Stimulated activated CD8-positive, alpha-beta memory T cell treated with anti-CD3 and anti-CD28 coated beads, Interleukin-15, amount 100 ng/mL, for 1 hour (primary cell): ENCODE measurements at regions not wholly inside any gene's neighbourhood (a gene's known extent, or its start where the extent isn't known, plus 50 kb on each side); places are given as distances from the start of the nearest gene placed in this dataset.

ENCODE experiments used
- DNase-seq: peaks from one replicate; pipeline ENCODE4 v3.0.0-alpha.2; 2020; ENCODE audit warnings: low read depth

DNA sequence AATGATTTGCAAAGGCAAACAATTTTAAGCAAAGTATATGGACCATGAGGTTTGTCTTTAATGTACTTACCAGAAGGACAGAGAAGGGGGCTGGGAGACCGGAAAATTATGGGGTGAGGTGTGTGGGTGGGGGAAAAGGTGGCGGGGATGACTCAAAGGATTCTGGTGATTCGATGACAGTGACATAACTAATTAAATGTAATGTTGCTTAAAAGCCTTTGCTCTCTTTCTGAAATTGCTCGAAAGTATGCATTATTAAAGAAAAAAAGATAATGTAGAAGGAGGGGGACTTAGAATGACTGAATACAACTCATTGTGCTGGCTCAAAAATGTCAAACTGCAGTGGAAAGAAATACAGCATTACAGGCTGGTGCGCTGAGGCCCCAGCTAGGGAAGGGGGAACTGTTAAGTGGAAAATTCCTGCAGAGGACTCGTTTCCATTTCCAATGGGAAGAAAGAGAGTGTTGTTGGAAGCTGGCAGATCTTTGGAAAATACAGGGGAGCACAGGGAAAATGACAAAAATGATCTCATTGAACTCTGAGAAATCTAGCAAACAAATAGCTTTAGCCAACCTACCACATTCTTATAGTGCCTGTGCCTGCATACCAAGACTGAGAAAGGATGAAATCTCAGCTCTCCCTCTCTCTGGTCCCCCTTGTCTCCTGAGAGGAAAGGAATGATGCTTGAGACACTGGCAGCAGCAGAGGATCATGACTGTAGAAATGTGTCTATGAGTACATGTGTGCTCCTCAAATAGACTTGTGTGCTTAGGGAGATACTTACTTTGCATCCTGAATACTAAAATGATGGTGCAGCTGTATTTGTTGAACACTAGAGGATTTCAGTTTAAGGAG, 632.4 kb downstream of the NYAP2 start:
- DNase-seq: no peak

- no peak for DNase-seq
These were observed 631.5 kb downstream of the NYAP2 start for GRCh38 chr2:226030788-226031646.

DNA sequence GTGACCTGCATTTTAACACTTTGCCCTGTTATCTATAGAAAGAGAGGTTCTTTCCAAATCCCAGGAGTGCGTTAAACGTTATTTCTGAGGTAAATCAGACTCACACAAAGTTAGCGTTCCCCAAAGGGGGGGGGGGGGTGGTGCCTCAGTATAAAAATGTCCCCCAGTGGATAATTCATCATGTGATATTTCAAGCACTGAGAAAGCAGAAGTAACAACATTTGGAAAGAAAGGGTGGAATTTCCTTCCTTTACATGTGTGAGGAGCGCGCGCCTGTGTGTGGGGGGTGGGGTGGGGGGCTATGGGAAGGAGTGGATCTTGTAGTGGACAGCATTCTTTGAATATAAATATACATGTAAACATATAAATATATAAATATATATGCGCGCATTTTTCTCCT, 630.9 kb downstream of the NYAP2 start:
- DNase-seq: no peak

GRCh38 chr2:226023946-226024345, 624.4 kb downstream of the NYAP2 start:
- no peak for DNase-seq

DNA sequence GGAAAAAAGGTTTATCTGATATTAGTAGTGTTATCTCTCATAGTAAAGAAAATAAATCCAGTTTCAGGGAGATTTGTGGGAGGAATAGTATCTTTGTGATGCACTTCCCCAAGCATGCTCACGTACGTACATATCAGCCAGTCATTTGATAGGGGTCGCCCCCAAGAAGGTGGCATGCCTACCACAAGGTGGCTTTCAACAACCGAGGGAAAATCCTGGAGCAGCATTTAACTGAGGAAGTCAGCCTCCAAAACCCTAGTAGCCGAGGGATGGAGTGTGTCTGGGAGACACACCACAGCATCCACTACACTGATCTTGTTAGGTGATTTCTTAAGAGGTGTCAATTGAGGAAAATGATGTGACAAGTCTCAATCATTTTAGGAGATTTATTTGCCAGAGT, 623.9 kb downstream of the NYAP2 start:
- no peak for DNase-seq

DNA sequence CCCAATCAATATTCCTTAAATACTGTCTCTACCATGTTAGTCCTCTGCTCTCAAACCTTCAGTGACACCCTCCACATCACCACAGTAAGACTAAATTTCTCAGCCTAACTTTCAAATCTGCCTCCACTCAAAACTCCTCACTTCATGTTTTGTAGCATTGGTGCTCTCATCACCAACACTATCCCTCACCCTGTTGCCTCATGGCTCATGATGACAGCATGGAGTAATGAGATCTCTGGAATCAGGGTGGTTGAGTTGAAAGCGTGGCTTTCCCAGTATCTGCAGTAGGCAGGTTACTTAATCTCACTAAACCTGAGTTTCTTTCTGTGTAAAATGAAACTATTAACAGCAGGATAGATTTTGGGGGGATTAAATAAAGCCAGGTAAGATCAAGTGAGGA, 621.4 kb downstream of the NYAP2 start:
- no peak for DNase-seq

DNA sequence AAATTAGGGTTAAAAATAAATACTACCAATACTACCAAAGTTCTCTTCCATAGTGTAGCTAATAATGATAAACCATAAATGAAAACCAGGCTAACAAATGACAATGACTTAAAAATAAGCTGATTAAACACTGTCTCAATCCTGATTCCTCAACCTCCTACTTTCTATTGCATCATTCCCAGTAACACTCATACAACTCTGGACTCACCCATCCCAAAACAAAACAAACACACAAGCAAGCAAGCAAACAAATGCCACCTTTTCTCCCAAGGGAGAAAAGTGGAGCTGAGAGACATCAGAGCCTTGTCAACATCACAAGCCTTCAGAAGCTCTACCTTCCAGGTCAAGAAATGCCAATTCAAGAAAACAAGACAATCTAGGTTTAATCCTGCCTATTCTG, 620.7 kb downstream of the NYAP2 start:
- no peak for DNase-seq

DNA sequence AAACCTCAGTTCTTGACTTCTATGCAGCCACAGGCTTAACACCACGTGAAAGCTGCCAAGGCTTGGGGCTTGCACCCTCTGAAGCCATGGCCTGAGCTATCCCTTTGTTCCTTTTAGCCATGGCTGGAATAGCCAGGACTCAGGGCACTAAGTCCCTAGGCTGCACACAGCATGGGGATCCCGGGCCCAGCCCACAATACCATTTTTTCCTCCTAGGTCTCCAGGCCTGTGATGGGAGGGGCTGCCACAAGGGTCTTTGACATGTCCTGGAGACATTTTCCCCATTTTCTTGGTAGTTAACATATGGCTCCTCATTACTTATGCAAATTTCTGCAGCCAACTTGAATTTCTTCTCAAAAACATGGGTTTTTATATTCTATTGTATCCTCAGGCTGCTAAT, 619.1 kb downstream of the NYAP2 start:
- DNase-seq: no peak

- DNase-seq: no peak
These were observed 618.0 kb downstream of the NYAP2 start for GRCh38 chr2:226017537-226017936.

DNA sequence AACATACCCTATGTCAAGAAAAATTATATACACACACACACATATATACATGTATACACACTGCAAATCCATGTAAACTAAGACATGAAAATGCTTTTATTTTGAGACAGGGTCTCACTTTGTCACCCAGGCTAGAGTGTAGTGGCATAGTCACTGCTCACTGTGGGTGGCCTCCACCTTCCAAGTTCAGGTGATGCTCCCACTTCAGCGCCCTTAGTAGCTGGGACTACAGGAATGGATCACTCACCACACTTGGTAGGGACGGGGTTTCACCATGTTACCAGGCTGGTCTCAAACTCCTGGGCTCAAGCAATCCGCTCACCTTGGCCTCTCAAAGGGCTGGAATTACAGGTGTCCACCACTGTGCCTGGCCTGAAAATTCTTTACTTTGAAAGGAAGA, 617.6 kb downstream of the NYAP2 start:
- no peak for DNase-seq

DNA sequence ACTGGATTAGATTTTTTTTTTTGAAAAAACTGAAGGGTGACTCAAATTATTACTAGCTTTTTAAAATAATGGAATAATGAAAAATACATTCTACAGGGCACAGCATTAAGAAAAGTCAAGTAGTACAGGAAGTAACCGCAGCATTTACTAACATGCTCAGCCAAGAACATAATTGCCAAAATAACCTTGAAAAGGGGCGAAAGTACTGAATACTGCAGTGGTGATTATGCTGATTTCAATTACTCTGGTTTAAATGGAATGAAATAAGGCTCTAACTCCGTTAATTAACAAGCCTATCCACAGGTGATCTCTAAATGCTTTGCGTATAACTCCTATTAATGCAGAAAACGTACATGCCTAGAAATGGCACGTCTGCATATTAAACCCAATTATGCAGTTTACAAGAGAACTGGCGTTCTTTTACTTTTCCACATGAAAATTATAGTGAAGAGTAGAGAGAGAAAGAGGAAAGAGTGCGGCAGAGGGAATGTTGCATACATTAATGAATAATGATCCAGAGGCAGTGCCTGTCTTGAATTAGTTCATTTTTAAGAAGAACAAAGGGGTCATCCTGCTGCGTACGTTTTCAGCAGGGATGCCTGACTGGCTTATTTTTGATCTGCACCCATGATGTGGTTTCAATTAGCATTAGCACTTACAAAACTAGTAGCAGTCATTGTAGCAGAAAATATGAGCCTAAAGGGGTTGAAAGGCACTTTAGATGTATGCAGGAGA, 612.4 kb downstream of the NYAP2 start:
- no peak for DNase-seq

GRCh38 chr2:226002438-226002837, 602.9 kb downstream of the NYAP2 start:
- DNase-seq: no peak

GRCh38 chr2:226001716-226002115, 602.2 kb downstream of the NYAP2 start:
- DNase-seq: no peak

DNA sequence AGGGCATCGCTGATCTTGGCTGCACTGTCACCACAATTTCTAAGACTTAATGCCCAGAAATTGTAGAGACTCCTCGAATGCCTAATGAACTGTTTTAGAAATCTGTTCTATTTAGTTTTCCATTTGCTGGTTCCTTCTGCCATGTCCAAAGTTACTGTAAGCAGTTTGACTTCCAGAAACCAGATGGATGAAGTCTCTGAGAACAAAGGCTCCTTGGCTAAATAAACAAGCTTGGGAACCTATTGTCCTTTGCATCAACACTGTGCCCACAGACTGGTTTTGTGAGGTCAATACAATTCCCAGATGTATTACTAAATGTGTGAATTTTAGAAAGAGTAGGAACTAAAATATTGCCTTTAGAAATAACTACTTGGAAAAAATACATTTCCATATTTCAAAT, 600.2 kb downstream of the NYAP2 start:
- DNase-seq: no peak

DNA sequence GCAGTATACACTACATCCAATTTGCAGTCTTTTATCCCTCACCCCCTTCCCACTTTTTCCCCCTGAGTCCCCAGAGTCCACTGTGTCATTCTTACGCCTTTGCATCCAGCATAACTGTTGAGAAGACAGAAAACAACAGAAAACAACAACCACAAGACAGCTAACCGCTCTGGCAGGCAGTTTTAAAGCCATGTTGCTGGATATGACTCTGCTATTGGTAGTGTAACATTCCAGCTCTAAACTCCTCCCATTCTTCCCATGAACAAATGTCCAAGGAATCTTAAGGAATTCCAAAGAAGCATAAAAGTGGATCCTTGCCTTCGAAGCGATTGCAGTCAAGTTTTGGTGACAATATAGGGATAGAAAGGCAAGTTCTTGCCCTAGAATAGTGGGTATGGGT, 599.1 kb downstream of the NYAP2 start:
- DNase-seq: no peak

- DNase-seq: no peak
These were observed 598.6 kb downstream of the NYAP2 start for GRCh38 chr2:225998116-225998515.

- no peak for DNase-seq
These were observed 596.9 kb downstream of the NYAP2 start for GRCh38 chr2:225996462-225996828.

- no peak for DNase-seq
These were observed 596.4 kb downstream of the NYAP2 start for GRCh38 chr2:225995796-225996461.

GRCh38 chr2:225994748-225995405, 595.4 kb downstream of the NYAP2 start:
- no peak for DNase-seq

DNA sequence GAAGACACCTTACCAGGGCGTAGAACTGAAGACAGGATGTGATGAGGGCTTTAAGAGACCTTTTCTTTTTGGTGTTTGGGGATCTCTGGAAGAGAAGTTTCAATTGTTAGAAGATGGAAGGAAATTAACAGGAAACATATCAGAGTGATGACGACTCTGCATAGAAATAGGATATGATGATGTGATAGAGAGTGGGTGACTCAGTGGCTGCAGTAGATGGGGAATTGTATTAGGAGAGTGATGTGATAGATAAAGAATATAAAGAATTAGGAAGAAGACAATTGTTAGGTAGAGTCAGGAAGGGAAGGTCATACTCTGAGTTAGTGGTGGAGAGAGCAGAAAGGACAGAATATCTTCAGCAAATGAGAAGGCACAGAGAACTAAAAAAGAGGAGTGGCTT, 593.9 kb downstream of the NYAP2 start:
- DNase-seq: no peak

- DNase-seq: no peak
These were observed 590.3 kb downstream of the NYAP2 start for GRCh38 chr2:225989809-225990208.

DNA sequence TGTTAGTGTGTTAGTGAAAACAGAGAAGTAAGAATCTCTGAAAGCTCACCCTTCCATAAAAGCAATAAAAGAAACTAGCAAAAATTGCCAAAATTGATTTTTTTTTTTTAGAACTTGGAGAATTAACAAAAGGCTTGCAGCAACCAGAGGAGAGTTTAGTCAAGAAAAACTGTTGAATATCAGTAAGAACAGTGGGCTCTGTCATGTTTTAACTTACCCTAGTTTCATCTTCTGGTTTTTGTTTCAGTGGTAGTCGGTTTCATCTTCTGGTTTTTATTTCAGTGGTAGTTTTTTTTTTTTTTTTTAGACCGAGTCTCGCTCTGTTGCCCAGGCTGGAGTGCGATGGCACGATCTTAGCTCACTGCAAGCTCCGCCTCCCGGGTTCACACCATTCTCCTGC, 580.9 kb downstream of the NYAP2 start:
- DNase-seq: no peak
